PC-3 (cell line): ENCODE measurements at regions not wholly inside any gene's neighbourhood (a gene's known extent, or its start where the extent isn't known, plus 50 kb on each side); places are given as distances from the start of the nearest gene placed in this dataset.

Experiments
- EZH2phosphoT487 ChIP-seq: fragments of 300-600 bp; sonication (generic); IDR thresholded peaks from 2 replicates; pipeline ENCODE4 v1.6.1; 2018; ENCODE audit warnings: mild to moderate bottlenecking, antibody characterized with exemption, low read length, borderline replicate concordance
- TF ChIP-seq, protein P1 (sequence below): fragments of 300-600 bp; sonication (generic); conservative IDR thresholded peaks from 2 replicates; pipeline ENCODE4 v1.5.1; 2017; ENCODE audit warnings: antibody characterized with exemption, low read depth, mild to moderate bottlenecking, low read length

DNA sequence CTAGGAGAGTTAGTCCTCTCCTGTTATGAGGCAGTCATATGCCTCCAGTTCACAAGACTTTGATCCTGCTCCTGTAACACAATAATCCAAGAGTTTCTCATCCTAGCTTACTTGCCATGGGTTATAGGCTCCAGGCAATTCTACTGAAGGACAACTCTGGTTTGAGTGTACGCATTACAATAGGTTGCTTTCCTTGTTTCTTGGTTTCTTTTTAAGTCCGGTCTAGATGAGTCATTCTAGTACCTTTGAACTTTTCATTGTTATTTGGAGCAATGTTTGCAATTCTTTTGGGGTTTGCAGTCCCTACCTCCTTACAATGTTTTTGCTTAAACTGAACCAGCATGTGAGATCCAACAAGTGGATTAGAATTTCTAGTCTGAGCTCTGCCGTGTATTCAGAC, 109.1 kb downstream of the ANAPC4 start:
- TF ChIP-seq, protein P1, sequence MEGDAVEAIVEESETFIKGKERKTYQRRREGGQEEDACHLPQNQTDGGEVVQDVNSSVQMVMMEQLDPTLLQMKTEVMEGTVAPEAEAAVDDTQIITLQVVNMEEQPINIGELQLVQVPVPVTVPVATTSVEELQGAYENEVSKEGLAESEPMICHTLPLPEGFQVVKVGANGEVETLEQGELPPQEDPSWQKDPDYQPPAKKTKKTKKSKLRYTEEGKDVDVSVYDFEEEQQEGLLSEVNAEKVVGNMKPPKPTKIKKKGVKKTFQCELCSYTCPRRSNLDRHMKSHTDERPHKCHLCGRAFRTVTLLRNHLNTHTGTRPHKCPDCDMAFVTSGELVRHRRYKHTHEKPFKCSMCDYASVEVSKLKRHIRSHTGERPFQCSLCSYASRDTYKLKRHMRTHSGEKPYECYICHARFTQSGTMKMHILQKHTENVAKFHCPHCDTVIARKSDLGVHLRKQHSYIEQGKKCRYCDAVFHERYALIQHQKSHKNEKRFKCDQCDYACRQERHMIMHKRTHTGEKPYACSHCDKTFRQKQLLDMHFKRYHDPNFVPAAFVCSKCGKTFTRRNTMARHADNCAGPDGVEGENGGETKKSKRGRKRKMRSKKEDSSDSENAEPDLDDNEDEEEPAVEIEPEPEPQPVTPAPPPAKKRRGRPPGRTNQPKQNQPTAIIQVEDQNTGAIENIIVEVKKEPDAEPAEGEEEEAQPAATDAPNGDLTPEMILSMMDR = no peak
- no peak for TF ChIP-seq EZH2phosphoT487
